Gastroesophageal sphincter (tissue), 3 donors: ENCODE measurements at regions not wholly inside any gene's neighbourhood (a gene's known extent, or its start where the extent isn't known, plus 50 kb on each side); places are given as distances from the start of the nearest gene placed in this dataset.

ENCODE experiments used
- CTCF ChIP-seq, 4 experiments: fragments of 200-600 bp in 2 of 4; fragments of 450-650 bp in 2 of 4; sonication (generic) in 1 of 4; IDR thresholded peaks; one replicate each; pipeline ENCODE4 v1.5.1; 2017 to 2019; ENCODE audit warnings: antibody characterized with exemption in 4 of 4, mild to moderate bottlenecking in 2 of 4, moderate library complexity in 2 of 4
- POLR2A ChIP-seq, 2 donors: fragments of 450-650 bp; IDR thresholded peaks; one replicate each; pipeline ENCODE4 v1.6.1; 2017; ENCODE audit warnings: antibody characterized with exemption in 2 of 2, mild to moderate bottlenecking in 2 of 2, moderate library complexity in 1 of 2

GRCh38 chr6:113475392-113475791 is 381.8 kb upstream of the MARCKS start:
- TF ChIP-seq CTCF (IDR thresholded peaks at IDR 0.05) (no peak), POLR2A (IDR thresholded peaks at IDR 0.05) (no peak)
